ENCODE measurements at regions not wholly inside any gene's neighbourhood (a gene's known extent, or its start where the extent isn't known, plus 50 kb on each side); places are given as distances from the start of the nearest gene placed in this dataset.

DNA sequence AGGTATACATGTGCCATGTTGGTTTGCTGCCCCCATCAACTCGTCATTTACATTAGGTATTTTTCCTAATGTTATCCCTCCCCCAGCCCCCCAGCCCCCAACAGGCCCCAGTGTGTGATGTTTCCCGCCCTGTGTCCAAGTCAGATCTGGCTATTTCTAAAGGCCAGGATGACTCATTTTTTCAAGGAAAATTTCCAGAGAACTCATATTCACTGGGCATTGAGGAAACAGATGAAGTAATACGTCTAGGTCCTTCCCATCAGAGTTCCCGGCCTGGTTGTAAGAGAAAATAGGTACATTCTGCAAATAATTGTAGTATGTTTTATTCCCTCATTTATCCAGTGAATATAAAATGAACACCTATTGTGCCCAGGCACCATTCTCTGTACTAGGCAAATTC is 345.2 kb downstream of the BCL11B start (continued):
- TF ChIP-seq PBX3 (IDR thresholded peaks at IDR 0.05) (no peak), FOXJ3 (CRISPR knock-in tag; IDR thresholded peaks at IDR 0.05) (no peak), SIN3A (IDR thresholded peaks at IDR 0.05; ENCODE audit: borderline replicate concordance, low read depth, low read length) (no peak), EP300 (IDR thresholded peaks at IDR 0.05; ENCODE audit: borderline replicate concordance in 1 of 2, low read depth in 1 of 2, low read length in 1 of 2) (no peak), MXI1 (IDR thresholded peaks at IDR 0.05; ENCODE audit: low read depth, low read length) (no peak), MAX (IDR thresholded peaks at IDR 0.05; ENCODE audit: low read depth) (no peak), TAF1 (IDR thresholded peaks at IDR 0.05; ENCODE audit: borderline replicate concordance, low read depth, low read length) (no peak), GABPA (IDR thresholded peaks at IDR 0.05; ENCODE audit: low read depth) (no peak)

- Histone ChIP-seq H3F3A (replicated peaks; ENCODE audit: insufficient read depth) (no peaks in the 10 kb centered on the region), H3K4me2 (no peak overlapping the region), H3K4me1 (ENCODE audit: control insufficient read depth in 1 of 2, insufficient read depth in 2 of 2, low read depth in 1 of 2, low read length in 1 of 2) (no peaks in the 10 kb centered on the region), H3K27me3 (ENCODE audit: insufficient read depth) (no peaks in the 10 kb centered on the region; the same call in none of the 2 replicates), H3K9me3 (no peaks in the 10 kb centered on the region), H2AFZ (ENCODE audit: low read depth) (no peak overlapping the region), H3K27ac (ENCODE audit: low read depth in 2 of 2, low read length in 1 of 2) (no peak overlapping the region), H4K20me1 (ENCODE audit: insufficient read depth) (no peaks in the 10 kb centered on the region), H3K4me3 (ENCODE audit: low read depth in 2 of 2, low read length in 1 of 2) (no peak overlapping the region), H3K79me2 (ENCODE audit: insufficient read depth) (no peaks in the 10 kb centered on the region), H3K9ac (no peak overlapping the region), H3K36me3 (replicated peaks in 1 of 2; ENCODE audit: control insufficient read depth in 1 of 2, insufficient read depth in 2 of 2, low read length in 1 of 2) (no peaks in the 10 kb centered on the region), H3K9me2 (no peaks in the 10 kb centered on the region)
- CTCF ChIA-PET = no interaction called here
- no peak for DNase-seq
- POLR2A ChIA-PET = no interaction called here
- TF ChIP-seq FOXJ3 (CRISPR knock-in tag; IDR thresholded peaks at IDR 0.05) (no peak), POLR2AphosphoS5 (IDR thresholded peaks at IDR 0.05; ENCODE audit: low read depth, low read length) (no peak), MAX (IDR thresholded peaks at IDR 0.05; ENCODE audit: low read depth) (no peak), SMC3 (IDR thresholded peaks at IDR 0.05; ENCODE audit: low read depth, low read length) (no peak), JUND (IDR thresholded peaks at IDR 0.05) (no peak), TCF12 (IDR thresholded peaks at IDR 0.05) (no peak), REST (IDR thresholded peaks at IDR 0.05; ENCODE audit: low read depth, low read length) (no peak), FOSL2 (IDR thresholded peaks at IDR 0.05; ENCODE audit: borderline replicate concordance, low read depth) (no peak), YY1 (IDR thresholded peaks at IDR 0.05; ENCODE audit: low read depth) (no peak)
- WGBS (ENCODE audit: low lambda C conversion rate) = 7% methylated on average over 9 of the region's 9 CpGs
Measured at GRCh38 chr14:98927986-98928385, 344.0 kb downstream of the BCL11B start.

All from SK-N-SH (cell line).